GM23248 (cell line): ENCODE measurements at regions not wholly inside any gene's neighbourhood (a gene's known extent, or its start where the extent isn't known, plus 50 kb on each side); places are given as distances from the start of the nearest gene placed in this dataset.

Experiments
- EZH2 ChIP-seq: fragments of 200-600 bp; sonication (generic); IDR thresholded peaks from 2 replicates; pipeline ENCODE4 v1.6.1; 2018; ENCODE audit warnings: antibody characterized with exemption, mild to moderate bottlenecking; ENCODE audit not compliant: insufficient read depth, poor library complexity, severe bottlenecking
- EZH2phosphoT487 ChIP-seq: fragments of 200-600 bp; sonication (generic); IDR thresholded peaks from 2 replicates; pipeline ENCODE4 v1.6.1; 2018; ENCODE audit warnings: antibody characterized with exemption, moderate library complexity, mild to moderate bottlenecking, low read depth; ENCODE audit not compliant: insufficient read depth

- TF ChIP-seq EZH2phosphoT487 (no peak), EZH2 (no peak)
Observed at GRCh38 chr4:89563431-89563830, 255.8 kb upstream of the GPRIN3 start.
